GM13976 (cell line): ENCODE measurements at regions not wholly inside any gene's neighbourhood (a gene's known extent, or its start where the extent isn't known, plus 50 kb on each side); places are given as distances from the start of the nearest gene placed in this dataset.
"Not testable (repeated sequence)": the region's sequence is repeated elsewhere in the genome, so short reads cannot be mapped to it uniquely, and the experiment has no call there.

Experiments used
- DNase-seq: peaks from one replicate; pipeline ENCODE4 v3.0.0; 2012; ENCODE audit warnings: low spot score
- in situ Hi-C: fragments of 300-500 bp; cut with MboI; formaldehyde crosslinking; loops from one replicate; pipeline ENCODE4 v1.12.0; 2022; ENCODE audit warnings: low sequenced_read_pairs, mixed read lengths, inconsistent platforms; ENCODE audit not compliant: unreplicated experiment
- TF ChIP-seq, protein P1 (sequence below): IDR thresholded peaks from 2 replicates; pipeline ENCODE4 v1.5.1; 2012; ENCODE audit warnings: borderline replicate concordance, mild to moderate bottlenecking; ENCODE audit not compliant: insufficient read depth; ENCODE audit errors: extremely low read depth, missing control alignments, control extremely low read depth

DNA sequence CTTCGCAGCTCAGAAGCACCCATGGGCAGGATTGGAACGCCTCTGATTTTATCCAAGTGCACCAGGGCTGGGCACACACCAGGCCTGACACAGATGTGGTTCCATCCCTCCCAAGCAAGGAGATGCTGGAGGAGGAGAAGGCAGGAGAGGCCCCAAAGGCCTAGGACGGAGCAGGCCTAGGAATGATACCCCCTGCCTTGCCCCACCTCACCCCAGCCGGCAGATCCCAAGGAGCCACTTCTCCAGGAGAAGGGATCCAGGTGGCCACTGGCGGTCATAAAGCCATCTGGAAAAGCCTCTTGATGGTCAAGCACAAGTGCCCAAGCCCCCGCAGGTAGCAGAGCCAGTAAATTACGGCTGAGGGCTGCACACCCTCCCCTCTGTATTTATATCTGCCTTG, 211.8 kb downstream of the TBC1D2B start:
- TF ChIP-seq, protein P1, sequence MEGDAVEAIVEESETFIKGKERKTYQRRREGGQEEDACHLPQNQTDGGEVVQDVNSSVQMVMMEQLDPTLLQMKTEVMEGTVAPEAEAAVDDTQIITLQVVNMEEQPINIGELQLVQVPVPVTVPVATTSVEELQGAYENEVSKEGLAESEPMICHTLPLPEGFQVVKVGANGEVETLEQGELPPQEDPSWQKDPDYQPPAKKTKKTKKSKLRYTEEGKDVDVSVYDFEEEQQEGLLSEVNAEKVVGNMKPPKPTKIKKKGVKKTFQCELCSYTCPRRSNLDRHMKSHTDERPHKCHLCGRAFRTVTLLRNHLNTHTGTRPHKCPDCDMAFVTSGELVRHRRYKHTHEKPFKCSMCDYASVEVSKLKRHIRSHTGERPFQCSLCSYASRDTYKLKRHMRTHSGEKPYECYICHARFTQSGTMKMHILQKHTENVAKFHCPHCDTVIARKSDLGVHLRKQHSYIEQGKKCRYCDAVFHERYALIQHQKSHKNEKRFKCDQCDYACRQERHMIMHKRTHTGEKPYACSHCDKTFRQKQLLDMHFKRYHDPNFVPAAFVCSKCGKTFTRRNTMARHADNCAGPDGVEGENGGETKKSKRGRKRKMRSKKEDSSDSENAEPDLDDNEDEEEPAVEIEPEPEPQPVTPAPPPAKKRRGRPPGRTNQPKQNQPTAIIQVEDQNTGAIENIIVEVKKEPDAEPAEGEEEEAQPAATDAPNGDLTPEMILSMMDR: no peak
- in situ Hi-C loops: no loop called here

DNA sequence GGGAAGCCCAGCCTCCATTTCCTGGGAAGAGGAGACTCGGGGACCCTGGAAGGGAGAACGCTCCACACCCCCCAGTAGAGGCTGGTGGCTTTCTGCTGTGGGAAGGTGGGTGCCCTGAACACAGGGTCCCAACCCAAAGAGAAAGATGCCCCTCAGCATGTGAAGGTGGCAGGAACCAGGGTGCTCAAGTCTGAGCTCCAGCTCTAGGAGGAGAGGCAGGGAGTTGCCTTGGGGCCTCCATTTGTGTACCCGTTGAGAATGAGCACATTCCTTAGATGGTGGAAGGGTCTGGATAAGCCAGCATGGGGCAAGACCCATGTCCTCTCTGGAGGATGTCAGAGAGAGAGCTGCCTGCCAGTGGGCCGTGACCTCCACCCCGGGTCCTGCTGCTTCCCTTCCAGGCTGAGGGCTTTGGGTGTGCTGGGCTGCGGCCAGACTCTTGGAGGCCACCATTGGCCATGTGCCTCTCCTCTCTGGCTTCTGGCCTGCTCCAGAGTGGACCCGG, 212.4 kb downstream of the TBC1D2B start:
- TF ChIP-seq, protein P1: no peak
- DNase-seq: no peak
- in situ Hi-C loops: no loop called here

More for the DNA sequence above, 211.8 kb downstream of the TBC1D2B start:
- DNase-seq: no peak

GRCh38 chr15:77864211-77865105, 213.1 kb downstream of the TBC1D2B start:
- TF ChIP-seq, protein P1: no peak
- DNase-seq: no peak
- in situ Hi-C loops: no loop called here

DNA sequence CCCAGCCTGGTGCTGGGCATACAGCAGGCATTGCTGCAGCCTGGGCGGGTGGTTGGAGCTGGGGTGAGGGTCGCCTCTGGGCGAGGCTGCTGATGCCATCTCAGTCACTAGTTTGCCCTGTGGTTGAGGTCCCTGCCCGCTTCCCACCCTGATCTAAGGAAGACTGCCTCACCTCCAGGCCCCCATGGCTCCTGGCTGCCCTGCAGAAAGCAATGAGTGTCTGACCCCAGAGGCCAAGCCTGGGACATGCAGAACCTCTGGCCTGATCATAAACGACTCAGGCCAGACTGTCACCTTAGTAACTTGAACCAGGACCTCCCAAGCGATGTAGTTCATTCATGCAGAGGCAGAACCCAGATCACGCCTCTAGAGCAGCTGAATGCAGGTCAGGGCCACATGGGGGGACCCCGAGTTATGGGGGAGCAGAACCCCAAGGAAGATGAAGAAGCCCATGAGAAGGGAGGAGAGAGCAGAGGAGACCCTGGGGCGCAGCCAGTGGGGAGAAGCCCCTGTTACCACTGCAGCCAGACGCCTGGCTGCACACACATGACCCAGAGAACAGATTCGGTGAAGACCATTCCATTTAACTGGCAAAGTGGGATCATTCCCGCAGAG, 213.9 kb downstream of the TBC1D2B start:
- in situ Hi-C loops: no loop called here
- TF ChIP-seq, protein P1: no peak
- no peak for DNase-seq

GRCh38 chr15:77862651-77863104, 214.8 kb downstream of the TBC1D2B start:
- in situ Hi-C loops: no loop called here
- TF ChIP-seq, protein P1: no peak
- no peak for DNase-seq

DNA sequence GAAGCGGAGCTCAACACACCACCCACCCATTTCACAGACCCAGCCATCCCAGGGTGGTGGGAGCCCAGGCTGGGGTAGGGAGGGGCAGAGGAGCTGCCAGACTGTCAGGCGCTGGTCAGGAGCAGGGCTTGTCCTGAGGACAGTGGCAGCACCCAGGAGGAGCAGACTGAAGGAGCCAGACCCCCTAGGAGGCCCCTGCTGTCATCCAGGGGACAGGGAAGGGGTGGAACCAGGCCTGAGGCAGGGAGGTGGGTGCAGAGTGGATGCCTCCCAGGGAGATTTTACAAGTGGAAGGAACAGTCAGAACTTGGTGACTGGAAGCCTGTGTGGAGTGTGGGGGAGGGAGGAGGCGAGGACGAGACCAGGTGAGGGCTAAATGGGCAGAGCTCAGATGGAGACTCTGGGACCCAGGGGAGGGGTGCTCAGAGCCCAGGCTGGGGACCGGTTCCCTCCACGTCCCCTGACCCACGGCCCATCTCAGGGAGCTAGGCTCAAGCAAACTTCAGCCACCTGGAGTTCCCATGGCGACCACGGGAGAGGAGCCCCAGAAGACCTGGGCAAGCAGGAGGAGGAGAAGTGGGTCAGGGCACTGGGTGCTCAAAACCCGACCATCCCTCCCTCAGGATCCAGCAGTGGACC, 215.4 kb downstream of the TBC1D2B start:
- in situ Hi-C loops, DNase-seq: not testable (repeated sequence)
